A204.1 (cell line): ENCODE measurements at regions not wholly inside any gene's neighbourhood (a gene's known extent, or its start where the extent isn't known, plus 50 kb on each side); places are given as distances from the start of the nearest gene placed in this dataset.

ENCODE experiments used
- FAIRE-seq: peaks from 2 replicates; lab custom pipeline; 2012; peaks lifted over from hg19 to GRCh38; lab: Jason Lieb, UNC

DNA sequence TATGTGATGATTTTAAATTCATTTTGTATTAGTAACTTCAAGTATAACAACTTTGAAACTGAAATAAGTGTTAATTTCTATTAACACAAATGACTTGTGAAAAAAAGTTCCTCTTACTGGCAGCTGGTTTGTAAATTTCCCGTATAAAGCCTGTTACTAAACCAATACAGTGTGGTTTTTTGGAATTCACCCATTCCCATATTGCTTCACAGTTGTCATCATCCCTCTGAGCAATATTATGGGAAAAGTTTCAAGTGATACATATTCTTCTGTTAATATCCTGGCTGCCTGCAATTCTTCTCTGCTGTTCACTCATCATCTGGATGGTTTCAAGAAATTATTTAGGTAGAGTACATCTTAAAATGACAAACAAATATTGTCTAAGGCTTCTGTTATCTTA is 1185.1 kb upstream of the C9orf72 start:
- FAIRE-seq: no peak

DNA sequence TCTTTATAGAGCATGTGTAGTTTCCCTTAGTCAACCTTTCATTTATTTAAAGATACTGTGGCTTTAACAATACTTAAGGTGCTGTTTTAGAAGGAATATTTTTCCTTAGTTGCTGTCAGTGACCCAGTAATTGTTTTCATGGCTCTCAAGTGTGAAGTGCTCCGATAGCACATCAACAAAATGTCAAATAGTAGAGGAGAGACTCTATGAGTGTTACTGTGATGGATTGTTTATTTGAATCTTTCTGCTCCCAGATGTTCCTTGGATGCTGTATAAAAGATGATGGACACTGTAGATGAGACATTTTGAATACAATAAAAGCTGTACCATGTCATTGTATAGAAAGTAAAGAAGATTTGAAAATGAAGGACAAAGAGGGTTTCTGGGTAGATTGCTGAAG is 1185.7 kb upstream of the C9orf72 start:
- FAIRE-seq: no peak

DNA sequence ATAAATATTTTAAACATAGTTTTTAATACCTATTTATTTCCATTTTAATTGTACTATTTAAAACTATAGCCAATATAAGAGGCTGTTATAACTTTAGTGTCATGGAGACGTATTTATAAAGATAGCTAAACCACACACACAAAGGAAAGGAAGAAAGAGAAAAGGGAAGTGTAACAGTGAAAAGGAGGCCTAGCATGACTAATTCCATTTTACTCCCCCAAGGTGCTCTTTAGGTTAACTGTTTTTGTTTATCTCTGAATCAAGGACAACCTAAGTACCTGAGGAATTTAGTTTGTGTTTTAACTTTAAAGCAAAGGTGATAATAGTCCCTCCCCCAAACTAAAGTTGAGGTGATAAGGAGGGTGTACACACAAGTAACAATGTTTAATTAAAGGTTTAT is 1188.9 kb upstream of the C9orf72 start:
- no peak for FAIRE-seq

DNA sequence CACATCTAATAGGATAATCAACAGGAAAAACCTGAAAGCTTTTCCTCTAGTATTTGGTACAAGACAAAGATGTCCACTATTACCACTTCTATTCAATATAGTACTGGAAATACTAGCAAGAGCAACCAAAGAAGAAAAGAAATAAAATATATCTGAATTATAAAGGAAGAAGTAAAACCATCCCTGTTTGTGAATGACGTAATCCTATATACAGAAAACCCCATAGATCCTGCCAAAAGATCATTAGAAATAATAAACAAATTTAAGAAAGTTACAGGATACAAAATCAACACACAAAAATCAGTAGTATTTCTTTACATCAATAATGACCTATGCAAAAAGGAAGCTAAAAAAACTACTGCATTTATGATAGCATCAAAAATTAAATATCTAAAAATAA is 1191.3 kb upstream of the C9orf72 start:
- FAIRE-seq: no peak

DNA sequence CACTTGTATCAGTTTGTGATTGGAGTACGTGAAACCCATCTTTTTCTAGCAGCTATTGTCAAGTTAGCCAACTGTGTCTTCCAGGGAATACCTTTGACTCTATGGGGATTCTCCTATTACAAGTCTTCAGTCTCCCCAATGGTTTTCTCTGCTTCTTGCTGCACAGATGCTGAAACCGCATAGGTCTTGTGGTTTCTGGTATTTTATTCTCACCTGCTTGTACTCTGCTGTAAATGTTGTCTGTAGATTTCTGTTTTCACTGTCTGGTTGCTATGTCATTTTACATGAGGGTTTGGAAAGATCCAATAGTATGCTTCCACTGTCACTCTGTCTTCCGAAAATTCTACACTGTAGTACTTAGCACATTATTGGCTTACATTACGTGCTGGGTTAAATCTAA is 1196.9 kb upstream of the C9orf72 start:
- FAIRE-seq: no peak

DNA sequence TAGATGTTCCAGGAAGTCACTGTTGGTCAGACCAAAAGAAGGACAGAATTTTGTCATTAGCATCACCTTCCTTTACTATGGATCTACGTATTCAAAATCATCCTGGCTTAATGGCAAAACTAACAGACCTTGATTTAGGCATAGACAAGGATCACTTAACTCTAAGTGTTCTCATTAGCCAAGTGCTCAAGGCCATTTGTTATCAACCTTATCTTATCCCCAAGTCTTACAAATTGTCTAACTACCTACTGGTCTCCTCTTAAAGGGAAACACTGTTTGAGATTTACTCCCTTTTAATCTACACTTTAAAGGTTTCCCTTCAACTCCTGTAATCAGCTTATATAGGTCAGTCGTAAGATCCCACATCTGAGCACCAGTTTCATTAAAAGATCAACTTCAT is 1197.5 kb upstream of the C9orf72 start:
- FAIRE-seq: no peak

DNA sequence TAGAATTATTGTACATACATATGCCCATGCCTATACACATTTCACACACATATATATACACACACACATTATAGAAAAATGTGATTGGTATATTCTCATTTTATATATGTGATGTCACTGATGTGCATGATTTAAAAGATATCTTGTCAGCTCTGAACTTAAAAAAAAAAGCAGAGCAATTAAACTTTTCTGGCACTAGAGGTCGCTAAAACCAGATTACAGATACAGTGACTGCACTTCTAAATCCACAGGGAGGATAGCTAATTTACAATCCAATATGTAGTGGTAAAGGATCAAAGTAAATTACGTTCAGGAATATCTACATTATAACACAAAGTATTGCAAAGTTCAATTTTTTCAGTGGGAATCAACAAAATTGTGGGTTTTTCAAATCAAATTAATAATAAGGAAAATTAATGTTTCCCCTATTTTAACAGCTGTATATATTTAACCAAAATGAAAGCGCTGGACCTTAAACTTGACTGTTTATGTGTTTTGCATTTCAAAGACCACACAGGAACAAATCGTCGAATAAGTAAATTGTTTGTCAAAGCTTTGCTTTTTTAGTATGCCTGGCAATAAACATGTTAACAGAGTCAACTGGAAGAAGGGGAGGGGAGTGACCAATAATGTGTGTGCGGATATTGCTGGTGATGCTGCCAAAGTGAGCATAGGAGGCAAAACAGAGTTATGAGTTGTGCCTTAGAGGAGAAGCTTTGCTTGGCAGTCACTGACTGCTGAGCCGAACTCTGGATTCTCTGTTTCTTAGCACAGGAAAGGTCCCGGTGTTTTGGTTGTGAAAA is 1201.4 kb upstream of the C9orf72 start:
- FAIRE-seq: peak; percentile 87

DNA sequence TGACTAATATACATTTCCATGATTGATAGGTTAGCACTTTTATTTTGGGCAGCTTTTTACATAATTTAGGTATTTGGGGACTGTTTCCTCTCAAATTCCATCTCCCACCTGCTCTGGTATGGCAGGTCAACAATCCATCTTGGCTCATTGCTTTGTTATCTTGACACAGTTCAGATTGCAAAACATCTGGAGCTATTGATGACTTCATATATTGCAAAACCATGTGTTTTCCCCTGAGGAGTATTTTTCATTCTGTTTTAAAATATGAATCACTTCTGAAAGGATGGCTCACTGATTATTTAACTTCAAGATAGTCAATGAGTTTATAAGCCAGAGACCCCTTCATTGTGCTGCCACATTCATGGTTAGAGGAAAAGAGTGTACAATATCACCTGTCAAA is 1206.0 kb upstream of the C9orf72 start:
- no peak for FAIRE-seq

DNA sequence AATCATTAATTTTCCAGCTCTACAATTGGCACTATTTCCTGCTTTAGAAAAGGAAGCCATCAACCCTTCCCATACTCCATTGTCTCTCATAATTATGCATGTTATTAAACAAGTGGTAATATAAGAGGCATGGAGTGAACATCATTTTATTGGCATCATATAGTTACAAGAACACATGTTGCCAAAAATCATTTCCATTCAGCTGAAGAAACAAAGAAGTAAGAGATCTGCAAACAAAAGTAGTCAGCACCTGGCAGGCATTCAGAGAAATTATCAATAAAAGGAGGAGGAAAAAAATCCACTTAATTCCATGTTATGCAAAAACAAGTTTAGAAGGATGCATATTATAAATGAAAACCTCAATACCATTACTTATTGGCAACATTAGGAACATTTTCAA is 1208.2 kb upstream of the C9orf72 start:
- FAIRE-seq: no peak

DNA sequence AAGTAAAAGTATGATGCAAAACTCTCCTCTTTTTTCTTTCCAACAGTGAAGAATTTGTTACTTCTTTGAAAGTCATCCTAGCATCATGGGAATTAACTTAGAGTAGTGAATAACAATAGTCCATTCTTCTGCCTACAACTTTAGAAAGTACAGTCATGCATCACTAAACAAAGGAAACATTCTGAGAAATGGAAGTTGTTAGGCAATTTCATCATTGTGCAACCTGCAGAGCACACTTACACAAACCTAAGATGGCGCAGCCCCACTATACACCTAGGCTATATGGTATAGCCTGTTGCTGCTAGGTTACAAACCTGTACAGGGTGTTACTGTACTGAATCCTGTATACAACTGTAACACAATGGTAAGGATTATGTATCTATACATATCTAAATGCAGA is 1209.3 kb upstream of the C9orf72 start:
- no peak for FAIRE-seq

DNA sequence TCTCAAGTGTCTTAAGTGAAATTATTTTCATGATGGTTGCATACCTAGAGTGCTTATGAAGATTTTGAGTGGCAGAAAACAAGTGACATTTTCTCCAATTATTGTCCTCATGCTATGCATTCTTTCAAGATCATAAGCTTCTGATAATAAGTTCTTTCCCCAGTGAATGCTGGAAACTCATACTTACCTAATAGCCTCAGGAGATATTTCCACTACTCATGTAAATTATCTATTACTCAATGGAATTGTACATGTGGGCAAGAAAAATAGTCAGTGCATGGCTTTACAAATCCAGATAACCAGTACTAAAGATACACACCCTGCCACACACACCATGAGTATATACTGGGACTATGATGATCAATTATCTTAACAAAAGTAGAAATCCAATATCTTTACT is 1219.4 kb upstream of the C9orf72 start:
- no peak for FAIRE-seq

DNA sequence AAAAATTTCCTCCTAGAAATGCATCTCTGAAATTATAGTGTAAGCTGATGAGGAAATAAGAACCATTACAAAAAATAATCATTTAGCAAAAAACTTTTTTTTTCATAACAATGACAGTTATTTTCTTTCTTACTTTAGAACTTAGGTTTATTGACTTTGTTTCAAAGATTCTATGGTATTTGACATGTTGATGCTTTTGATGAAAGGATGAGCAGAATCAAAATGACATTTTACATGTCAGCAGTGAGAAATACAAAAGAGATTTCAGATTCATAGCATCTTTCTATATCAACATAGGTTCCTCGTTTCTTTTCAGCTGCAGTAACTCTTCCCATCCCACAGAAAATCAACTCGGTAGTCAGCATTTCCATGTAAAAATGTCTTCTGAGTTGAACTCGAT is 1226.6 kb upstream of the C9orf72 start:
- FAIRE-seq: no peak

DNA sequence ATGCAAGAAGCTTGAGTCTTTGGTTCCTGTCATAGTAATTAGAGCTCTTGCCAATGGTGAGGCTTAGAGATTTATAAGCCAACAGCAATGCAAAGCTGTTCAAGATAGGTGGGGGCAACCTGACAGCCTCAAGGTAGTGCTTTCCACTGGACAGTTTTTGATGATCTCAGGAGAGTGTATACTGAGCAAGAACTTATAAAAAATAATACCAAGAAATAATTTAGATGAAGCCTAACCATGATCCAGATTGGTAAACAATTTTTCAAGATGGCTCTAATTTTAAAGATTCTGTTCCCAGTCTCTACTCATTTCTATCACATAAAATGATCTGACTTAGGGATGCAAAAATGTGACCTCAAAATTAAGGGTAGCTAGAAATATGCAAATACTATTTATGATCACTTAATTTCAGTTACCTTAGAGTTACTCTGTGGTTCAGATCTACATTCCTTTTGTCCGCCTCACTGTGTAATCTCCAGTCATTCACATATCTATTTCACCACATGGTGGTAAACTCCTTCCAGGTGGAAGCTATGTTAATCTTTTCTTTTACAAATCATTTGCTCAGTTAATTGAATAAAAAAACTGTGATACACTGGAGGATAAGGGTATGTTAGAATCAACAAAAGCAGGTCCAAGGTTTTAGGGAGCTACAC is 1228.0 kb upstream of the C9orf72 start:
- no peak for FAIRE-seq

DNA sequence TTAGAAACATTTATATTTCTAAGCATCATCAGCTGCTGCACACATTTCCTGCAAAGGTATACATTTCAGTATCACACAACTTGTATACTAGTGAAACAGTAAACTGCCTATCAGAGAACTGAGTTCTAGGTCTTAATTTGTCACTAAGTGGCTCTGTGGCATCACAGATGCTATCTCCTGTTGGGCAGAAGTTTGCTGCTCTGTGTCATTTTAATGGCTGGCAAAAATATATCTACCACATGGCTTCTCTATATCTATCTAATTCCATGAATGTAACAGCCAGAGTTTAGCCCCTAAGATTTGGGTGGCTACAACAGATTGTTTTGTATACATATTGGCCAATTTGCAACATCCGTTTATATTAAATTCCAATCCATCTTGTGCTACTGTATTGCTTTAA is 1231.9 kb upstream of the C9orf72 start:
- no peak for FAIRE-seq

DNA sequence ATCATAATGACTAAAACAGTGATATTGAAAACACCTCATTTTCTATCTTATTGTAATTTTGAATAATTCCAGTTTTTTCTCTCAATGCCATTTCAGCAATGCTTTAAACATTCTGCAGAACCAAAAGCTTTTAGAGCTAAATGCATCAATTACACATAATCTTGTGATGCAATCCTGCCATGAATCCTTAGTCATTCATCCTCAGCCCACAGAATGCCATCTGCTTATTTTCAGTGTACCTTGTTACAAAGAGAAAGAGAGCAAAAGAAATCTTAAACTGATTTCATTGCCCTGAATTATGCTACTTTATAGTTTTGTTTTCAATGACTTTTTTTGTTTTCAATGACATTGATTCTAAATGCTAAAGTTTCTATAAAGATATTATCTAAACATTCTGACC is 1234.8 kb upstream of the C9orf72 start:
- FAIRE-seq: no peak

DNA sequence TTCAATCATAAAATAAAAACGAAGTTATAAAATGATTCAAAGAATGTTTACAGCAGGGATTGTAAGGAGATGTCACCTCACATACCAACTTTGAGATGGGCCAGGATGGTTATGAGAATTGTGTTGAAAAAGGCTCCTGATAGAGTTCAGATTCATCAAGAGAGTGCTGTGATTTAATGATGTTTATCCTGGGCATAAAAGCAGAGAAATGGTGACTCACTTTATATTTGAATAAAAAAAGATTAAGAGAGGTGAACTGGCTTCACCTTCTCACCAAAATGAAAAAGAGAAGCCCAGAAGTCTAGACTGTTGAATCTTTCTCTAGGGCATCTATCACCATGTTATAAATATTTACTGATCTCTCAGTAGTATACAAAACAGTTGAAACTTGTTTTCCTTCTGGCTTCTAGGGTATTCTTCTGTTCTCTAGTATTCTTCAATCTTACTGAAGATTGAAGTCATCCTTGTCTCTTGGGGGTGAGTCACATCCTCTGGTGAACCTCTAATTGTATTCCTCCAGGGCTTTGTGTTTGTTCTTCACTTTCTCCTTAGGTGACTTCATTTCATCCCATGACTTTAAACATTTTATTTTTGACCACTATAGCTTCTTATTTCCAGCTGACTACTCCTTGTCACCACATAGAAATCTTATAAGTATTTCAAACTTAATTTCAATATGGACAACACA is 1237.3 kb upstream of the C9orf72 start:
- no peak for FAIRE-seq

DNA sequence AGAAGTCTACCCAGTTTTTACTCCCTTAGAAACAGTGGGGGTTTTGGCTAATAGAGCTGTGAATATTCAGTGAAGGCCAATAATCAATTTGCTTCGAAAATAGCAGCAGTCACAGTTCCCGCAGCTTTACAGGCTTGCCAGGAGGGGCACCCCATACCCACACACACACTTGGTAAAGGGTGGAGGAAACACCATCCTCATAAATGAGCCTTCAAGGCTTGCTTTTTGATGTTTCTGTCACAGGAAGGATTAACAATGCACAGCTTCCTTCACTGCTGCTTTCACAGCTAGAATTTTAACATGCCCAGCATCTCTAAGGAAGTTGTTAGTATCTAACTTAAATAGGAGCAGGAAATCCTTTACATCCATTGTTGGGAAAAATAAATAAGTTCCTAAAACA is 1247.5 kb upstream of the C9orf72 start:
- no peak for FAIRE-seq

DNA sequence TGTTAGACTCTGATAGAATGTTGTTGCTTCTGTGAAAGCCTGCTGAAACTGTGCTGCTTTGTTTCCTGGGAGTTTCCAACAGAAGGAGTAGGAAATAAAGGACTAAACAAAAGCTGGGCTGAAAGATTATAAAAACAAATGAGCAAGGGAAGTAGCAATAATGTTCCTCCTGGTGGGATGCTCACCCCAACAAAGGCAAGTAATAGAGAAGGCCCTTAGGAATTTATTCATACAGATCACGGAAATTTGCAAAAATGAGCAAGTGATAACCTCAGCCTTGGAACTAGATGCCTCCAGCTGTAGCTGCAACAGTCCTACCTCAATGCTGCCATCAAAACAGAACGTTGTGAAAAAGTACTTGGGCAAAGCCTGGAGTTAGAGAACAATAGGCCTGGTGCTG is 1248.0 kb upstream of the C9orf72 start:
- no peak for FAIRE-seq

DNA sequence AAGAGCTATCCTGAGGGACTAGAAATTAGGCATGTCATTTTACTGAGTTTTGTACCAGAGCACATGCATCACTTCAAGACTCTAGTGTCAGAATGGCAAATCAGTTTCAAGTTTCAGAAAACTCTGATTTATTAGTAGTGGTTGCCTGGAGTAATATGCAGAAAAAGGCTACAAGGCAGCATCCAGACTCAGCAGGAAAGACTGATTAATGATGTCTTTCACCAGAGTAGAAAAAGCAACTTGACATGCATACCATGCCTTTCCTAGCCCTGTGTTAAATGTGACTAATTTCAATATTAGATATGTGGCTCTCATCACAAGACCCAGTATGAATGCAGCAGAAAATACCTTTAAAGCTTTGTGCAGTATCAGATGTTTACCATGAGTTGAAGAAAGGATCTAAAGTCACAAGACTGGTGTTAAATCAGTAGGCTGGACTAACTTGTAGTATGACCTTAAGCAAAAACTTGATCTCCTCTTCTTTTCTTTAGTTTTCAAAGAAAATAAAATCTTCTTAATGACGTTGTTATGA is 1251.2 kb upstream of the C9orf72 start:
- FAIRE-seq: no peak

DNA sequence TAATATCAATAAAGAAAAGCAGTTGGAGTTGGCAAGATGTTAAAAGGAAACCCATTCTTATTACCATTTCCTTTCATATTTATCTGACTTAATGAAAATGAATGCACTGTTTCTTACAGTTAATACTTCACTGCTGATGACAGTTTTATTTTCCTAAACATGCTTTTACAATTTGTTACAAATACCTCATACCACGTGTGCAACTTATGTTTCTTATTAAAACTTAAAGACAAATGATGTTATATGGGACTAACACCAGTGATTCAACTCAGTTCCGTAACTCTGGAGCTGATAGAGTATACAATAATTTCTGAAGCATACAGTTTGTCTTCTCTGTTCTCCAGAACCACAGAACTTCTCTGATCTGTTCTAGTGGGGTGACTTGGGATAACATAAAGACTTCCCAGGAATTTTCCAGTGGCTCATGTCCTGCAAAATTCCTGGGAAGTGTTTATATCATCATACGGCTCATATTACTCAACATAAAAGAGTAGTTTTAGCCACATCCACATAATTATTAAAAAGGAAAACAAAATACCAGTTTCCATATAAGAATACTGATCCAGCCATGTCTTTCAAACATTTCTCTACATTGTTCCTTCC is 1259.0 kb upstream of the C9orf72 start:
- no peak for FAIRE-seq

DNA sequence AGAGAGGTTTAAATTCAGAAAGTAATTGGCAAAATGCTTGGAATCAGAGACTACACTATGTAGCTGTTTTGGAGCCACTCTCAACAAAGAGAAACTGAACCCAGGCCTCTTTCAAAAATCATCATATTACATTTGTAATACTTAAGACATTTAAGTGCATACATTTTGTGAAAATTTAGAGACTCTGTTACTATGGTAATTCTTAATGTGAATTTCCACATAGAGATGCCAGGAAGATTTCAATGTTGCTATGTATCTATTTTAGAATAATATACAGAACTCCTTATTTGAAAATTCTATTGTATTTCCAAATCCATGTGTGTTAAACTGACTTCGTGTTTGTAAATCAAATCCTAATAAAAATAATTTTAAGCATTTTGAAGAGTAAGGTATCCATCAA is 1260.9 kb upstream of the C9orf72 start:
- FAIRE-seq: no peak

DNA sequence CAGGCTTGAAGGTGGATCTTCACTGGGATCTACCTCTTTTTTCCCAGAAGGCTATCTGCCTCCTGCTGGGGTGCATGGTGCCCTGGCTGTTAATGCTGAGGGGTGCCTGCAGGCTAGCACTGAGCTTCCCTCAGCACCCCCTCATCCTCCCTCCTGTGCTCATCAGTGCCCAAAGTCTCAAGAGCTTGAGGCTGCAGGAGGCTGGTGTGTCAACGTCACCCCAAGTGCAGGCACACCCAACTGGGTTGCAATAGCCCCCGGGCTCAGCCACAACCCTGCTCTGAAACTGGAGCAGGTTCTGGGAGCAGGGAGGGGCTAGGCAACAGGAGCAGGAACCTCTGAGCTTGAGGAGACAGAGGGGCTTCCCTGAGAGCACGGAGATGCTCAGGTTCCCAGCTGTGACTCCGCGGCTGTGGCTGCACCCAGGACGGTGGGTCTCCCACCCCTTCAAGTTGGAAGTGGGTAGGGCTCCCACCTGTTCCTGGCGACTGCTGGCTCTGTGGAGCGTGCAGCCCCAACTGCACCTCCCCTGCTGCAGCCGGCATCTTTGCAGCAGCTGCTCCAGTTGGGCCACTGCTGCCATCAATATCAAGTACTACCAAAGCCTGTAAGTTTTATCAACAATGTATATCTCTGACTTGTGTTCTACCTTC is 1266.6 kb upstream of the C9orf72 start:
- no peak for FAIRE-seq
